Panc1 (cell line): ENCODE measurements at regions not wholly inside any gene's neighbourhood (a gene's known extent, or its start where the extent isn't known, plus 50 kb on each side); places are given as distances from the start of the nearest gene placed in this dataset.

Source experiments
- ATAC-seq: fragments of 200-7000 bp; cut with Tn5 transposase; 2 replicates; pipeline ENCODE4 v1.9.1; 2020; ENCODE audit warnings: mild to moderate bottlenecking, moderate library complexity
- BruUV-seq: library from RNA; stranded (reverse); fragments of 400-500 nt; replicated peaks from 2 replicates; lab custom pipeline; 2021; lab: Mats Ljungman, UMichigan
- CTCF ChIA-PET: fragments of 300-600 bp; sonication (Branson Sonifier 250); formaldehyde crosslinking; loops from one replicate; lab custom pipeline; 2022; ENCODE audit warnings: antibody characterized with exemption; lab: Charles Lee
- POLR2A ChIA-PET: fragments of 300-600 bp; sonication (Branson Sonifier 250); formaldehyde crosslinking; loops from one replicate; lab custom pipeline; 2022; ENCODE audit warnings: antibody characterized with exemption; lab: Charles Lee
- DNase-seq: peaks from one replicate; pipeline ENCODE4 v3.0.0-alpha.2; 2010; ENCODE audit warnings: low read depth, low spot score
- H3K27ac ChIP-seq: 2 replicates; pipeline ENCODE4 v1.5.1; 2011; ENCODE audit warnings: mild to moderate bottlenecking, low read length, inconsistent platforms
- H3K27me3 ChIP-seq: fragments of 200-500 bp; sonication (Bioruptor generic); 2 replicates; pipeline ENCODE4 v1.6.0; 2014; ENCODE audit warnings: low read length, inconsistent platforms; ENCODE audit not compliant: control insufficient read depth, insufficient read depth
- H3K36me3 ChIP-seq: fragments of 200-500 bp; sonication (Bioruptor generic); 2 replicates; pipeline ENCODE4 v1.5.1; 2014; ENCODE audit warnings: inconsistent platforms, mild to moderate bottlenecking, low read length, moderate library complexity; ENCODE audit not compliant: control insufficient read depth, insufficient read depth
- H3K4me1 ChIP-seq: 2 replicates; pipeline ENCODE4 v1.5.1; 2011; ENCODE audit warnings: inconsistent platforms, mild to moderate bottlenecking, low read length, moderate library complexity; ENCODE audit not compliant: control insufficient read depth, insufficient read depth
- H3K4me3 ChIP-seq, 2 experiments: 2 replicates each; pipeline ENCODE4 v1.5.1; 2011 to 2012; ENCODE audit warnings: low read depth in 2 of 2, low read length in 2 of 2, mild to moderate bottlenecking in 2 of 2, inconsistent platforms in 1 of 2, moderate library complexity in 1 of 2
- H3K9me3 ChIP-seq: fragments of 200-500 bp; sonication (Bioruptor generic); 2 replicates; pipeline ENCODE4 v1.5.1; 2014; ENCODE audit warnings: low read depth, mild to moderate bottlenecking, inconsistent platforms, low read length, moderate library complexity; ENCODE audit not compliant: control insufficient read depth, insufficient read depth
- POLR2AphosphoS5 ChIP-seq: IDR thresholded peaks from 2 replicates; pipeline ENCODE4 v1.6.1; 2012; ENCODE audit warnings: mild to moderate bottlenecking, low read depth, low read length, moderate library complexity
- SIN3A ChIP-seq: IDR thresholded peaks from 2 replicates; pipeline ENCODE4 v1.6.1; 2012; ENCODE audit warnings: low read depth, mild to moderate bottlenecking, low read length, moderate library complexity, borderline replicate concordance; ENCODE audit not compliant: insufficient read depth
- TCF7L2 ChIP-seq: IDR thresholded peaks from 2 replicates; pipeline ENCODE4 v1.6.1; 2011; ENCODE audit warnings: mild to moderate bottlenecking, low read depth, low read length, inconsistent platforms
- in situ Hi-C: cut with HindIII; loops from 2 replicates; pipeline ENCODE4 v1.10.0; 2016; ENCODE audit warnings: low sequenced_read_pairs, low pct_unique_long_range_greater_than_20kb
- intact Hi-C: fragments of 100-400 bp; cut with micrococcal nuclease; formaldehyde crosslinking; loops from one replicate; pipeline ENCODE4 v1.10.0; 2022; ENCODE audit not compliant: unreplicated experiment
- TF ChIP-seq, protein P1 (sequence below), 2 experiments: IDR thresholded peaks; 2 replicates each; pipeline ENCODE4 v1.6.1; 2011 to 2012; ENCODE audit warnings: low read depth in 2 of 2, control low read depth in 1 of 2, low read length in 1 of 2, mild to moderate bottlenecking in 1 of 2, moderate library complexity in 1 of 2; ENCODE audit not compliant: insufficient read depth in 1 of 2
- TF ChIP-seq, protein P2 (sequence below): fragments of 450-650 bp; IDR thresholded peaks from 2 replicates; pipeline ENCODE4 v1.5.1; 2017; ENCODE audit warnings: mild to moderate bottlenecking

DNA sequence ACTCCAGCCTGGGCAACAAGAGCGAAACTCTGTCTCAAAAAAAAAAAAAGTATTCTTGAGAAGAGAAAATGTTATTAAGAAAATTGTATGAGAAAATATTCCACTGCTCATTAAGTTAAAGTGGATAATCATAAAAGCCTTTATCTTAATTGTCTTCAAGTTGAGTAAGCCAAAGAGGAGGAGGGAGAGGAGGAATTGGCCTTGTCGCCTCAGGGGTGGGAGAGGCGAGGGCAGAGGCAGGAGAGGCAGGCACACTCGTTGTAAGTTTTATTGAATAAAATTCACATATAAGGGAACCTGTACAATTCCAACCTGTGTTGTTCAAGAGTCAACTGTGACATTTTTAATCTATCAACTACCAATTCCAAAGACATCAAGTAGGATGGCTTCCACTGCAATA lies 820.3 kb downstream of the USP25 start:
- H3K36me3 ChIP-seq, result no peaks in the 10 kb centered on the region
- in situ Hi-C loops (no loop called here), intact Hi-C loops (no loop called here)
- H3K27me3 ChIP-seq, result no peaks in the 10 kb centered on the region
- H3K4me3 ChIP-seq, result no peak overlapping the region
- DNase-seq, result no peak
- no TSS peak for BruUV-seq
- H3K9me3 ChIP-seq, result no peaks in the 10 kb centered on the region
- POLR2A ChIA-PET, result no interaction called here
- CTCF ChIA-PET, result no interaction called here
- H3K4me1 ChIP-seq, result peaks cover 7% of the 10 kb centered on the region
- TF ChIP-seq SIN3A (no peak), TCF7L2 (no peak), POLR2AphosphoS5 (no peak)
- TF ChIP-seq, protein P1, sequence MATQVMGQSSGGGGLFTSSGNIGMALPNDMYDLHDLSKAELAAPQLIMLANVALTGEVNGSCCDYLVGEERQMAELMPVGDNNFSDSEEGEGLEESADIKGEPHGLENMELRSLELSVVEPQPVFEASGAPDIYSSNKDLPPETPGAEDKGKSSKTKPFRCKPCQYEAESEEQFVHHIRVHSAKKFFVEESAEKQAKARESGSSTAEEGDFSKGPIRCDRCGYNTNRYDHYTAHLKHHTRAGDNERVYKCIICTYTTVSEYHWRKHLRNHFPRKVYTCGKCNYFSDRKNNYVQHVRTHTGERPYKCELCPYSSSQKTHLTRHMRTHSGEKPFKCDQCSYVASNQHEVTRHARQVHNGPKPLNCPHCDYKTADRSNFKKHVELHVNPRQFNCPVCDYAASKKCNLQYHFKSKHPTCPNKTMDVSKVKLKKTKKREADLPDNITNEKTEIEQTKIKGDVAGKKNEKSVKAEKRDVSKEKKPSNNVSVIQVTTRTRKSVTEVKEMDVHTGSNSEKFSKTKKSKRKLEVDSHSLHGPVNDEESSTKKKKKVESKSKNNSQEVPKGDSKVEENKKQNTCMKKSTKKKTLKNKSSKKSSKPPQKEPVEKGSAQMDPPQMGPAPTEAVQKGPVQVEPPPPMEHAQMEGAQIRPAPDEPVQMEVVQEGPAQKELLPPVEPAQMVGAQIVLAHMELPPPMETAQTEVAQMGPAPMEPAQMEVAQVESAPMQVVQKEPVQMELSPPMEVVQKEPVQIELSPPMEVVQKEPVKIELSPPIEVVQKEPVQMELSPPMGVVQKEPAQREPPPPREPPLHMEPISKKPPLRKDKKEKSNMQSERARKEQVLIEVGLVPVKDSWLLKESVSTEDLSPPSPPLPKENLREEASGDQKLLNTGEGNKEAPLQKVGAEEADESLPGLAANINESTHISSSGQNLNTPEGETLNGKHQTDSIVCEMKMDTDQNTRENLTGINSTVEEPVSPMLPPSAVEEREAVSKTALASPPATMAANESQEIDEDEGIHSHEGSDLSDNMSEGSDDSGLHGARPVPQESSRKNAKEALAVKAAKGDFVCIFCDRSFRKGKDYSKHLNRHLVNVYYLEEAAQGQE (IDR thresholded peaks at IDR 0.05; ENCODE audit: insufficient read depth in 1 of 2, low read depth in 2 of 2, low read length in 1 of 2), result no peak
- TF ChIP-seq, protein P2, sequence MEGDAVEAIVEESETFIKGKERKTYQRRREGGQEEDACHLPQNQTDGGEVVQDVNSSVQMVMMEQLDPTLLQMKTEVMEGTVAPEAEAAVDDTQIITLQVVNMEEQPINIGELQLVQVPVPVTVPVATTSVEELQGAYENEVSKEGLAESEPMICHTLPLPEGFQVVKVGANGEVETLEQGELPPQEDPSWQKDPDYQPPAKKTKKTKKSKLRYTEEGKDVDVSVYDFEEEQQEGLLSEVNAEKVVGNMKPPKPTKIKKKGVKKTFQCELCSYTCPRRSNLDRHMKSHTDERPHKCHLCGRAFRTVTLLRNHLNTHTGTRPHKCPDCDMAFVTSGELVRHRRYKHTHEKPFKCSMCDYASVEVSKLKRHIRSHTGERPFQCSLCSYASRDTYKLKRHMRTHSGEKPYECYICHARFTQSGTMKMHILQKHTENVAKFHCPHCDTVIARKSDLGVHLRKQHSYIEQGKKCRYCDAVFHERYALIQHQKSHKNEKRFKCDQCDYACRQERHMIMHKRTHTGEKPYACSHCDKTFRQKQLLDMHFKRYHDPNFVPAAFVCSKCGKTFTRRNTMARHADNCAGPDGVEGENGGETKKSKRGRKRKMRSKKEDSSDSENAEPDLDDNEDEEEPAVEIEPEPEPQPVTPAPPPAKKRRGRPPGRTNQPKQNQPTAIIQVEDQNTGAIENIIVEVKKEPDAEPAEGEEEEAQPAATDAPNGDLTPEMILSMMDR, result no peak
- H3K27ac ChIP-seq, result no peak overlapping the region
- ATAC-seq, result no peak

DNA sequence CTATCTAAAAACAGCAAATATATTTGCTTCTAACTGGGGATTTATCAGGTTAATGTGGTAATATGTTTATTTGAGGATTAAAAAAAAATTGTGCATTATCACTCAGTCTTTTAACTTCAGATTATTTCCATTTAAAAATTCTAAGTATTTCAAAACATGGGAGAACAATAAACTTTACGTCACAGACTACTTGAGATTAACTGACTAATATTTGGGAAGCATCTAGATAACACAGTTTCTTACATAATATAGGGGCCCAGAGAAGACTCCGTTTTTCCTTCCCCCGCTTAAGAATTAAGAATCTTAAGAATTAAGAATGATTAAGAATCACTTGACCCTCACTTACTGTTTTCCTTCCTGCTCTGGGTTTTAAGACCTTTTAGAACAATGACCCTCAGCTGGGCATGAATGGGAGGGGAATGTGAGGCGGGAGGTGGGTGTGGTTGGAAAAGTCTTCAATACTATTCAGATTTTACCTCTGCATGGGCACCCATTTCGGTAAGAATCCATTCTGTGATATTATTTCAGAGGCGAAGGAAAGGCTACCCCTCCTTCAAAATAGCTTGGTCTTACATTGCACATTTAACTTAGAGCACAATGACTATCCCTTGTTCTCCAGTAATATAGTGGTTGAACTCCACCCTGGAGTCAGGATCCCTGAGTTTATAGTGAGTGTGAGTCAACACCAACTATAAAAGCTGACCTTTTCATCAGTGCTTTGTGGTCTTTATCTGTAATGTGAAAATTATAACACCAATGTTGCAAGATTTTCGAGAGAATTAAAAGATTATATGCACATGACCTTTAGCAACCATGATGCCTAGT lies 821.3 kb downstream of the USP25 start:
- in situ Hi-C loops (no loop called here), intact Hi-C loops (no loop called here)
- Histone ChIP-seq H3K9me3 (no peaks in the 10 kb centered on the region), H3K36me3 (no peaks in the 10 kb centered on the region), H3K27me3 (no peaks in the 10 kb centered on the region), H3K27ac (0 out of 2 replicates have a peak overlapping the region, but pooled peaks have one; percentile 34), H3K4me1 (peaks cover 7% of the 10 kb centered on the region), H3K4me3 (no peak overlapping the region)
- POLR2A ChIA-PET, result no interaction called here
- DNase-seq (no peak), ATAC-seq (peak; percentile 65; the same call in 1 of the 2 replicates)
- CTCF ChIA-PET, result no interaction called here
- TF ChIP-seq POLR2AphosphoS5 (no peak), TCF7L2 (peak; percentile 66)
- no TSS peak for BruUV-seq

DNA sequence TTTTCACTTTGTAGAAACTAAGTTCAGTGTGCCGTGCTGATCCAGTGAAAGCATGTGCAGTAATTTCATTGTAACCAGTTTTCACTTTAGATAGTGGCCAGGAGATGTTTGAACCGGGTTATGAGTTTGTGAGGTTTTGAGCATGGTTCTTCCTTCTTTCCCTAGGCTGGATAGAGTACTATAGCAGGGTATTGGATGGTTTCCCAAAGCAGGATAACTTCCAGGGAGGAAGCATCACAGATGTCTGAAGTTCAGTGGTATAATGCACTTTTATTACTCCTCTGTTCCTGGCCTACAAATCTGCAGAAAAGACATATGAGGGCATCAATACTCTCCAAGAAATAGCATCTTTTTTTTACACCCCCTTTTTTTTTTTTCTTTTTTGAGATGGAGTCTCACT lies 823.1 kb downstream of the USP25 start:
- no peaks in the 10 kb centered on the region for H3K36me3 ChIP-seq
- no peak for ATAC-seq
- no TSS peak for BruUV-seq
- no peak for DNase-seq
- H3K27ac ChIP-seq, result no peak overlapping the region
- ChIA-PET POLR2A (no interaction called here), CTCF (no interaction called here)
- in situ Hi-C loops, result no loop called here
- intact Hi-C loops, result no loop called here
- H3K9me3 ChIP-seq, result no peaks in the 10 kb centered on the region
- peaks cover 7% of the 10 kb centered on the region for H3K4me1 ChIP-seq
- no peaks in the 10 kb centered on the region for H3K27me3 ChIP-seq
- no peak overlapping the region for H3K4me3 ChIP-seq
- TF ChIP-seq SIN3A (no peak), POLR2AphosphoS5 (no peak), TCF7L2 (no peak)
- TF ChIP-seq, protein P1 (IDR thresholded peaks at IDR 0.05; ENCODE audit: insufficient read depth in 1 of 2, low read depth in 2 of 2, low read length in 1 of 2), result no peak
- TF ChIP-seq, protein P2, result no peak
